K562 (cell line): ENCODE measurements at regions not wholly inside any gene's neighbourhood (a gene's known extent, or its start where the extent isn't known, plus 50 kb on each side); places are given as distances from the start of the nearest gene placed in this dataset.

Source experiments
- ATAC-seq: fragments of 200-7000 bp; cut with Tn5 transposase; 3 replicates; pipeline ENCODE4 v1.9.1; 2020; ENCODE audit warnings: moderate library complexity
- BruUV-seq: library from RNA; stranded (reverse); fragments of 400-500 nt; replicated peaks from 2 replicates; lab custom pipeline; 2021; lab: Mats Ljungman, UMichigan
- CTCF ChIA-PET: fragments of 300-600 bp; formaldehyde crosslinking; extraction: SDS; loops from one replicate; lab custom pipeline; 2021; ENCODE audit warnings: low intra/inter-chr PET ratio; lab: Yijun Ruan, JAX
- POLR2A ChIA-PET: fragments of 300-600, 350-650 bp; sonication (Branson Sonifier 250); formaldehyde crosslinking; extraction: SDS; loops from one replicate; lab custom pipeline; 2021; ENCODE audit warnings: antibody characterized with exemption, inconsistent platforms; lab: Yijun Ruan, JAX
- DNase-seq, 4 experiments: peaks; one replicate each; pipeline versions ENCODE4 v3.0.0 to v3.0.0-alpha.2; 2011 to 2018; ENCODE audit warnings: low spot score in 3 of 4, mixed read lengths in 3 of 4; ENCODE audit errors: extremely low read depth in 1 of 4
- FAIRE-seq: peaks from 2 replicates; lab custom pipeline; 2011; peaks lifted over from hg19 to GRCh38; lab: Jason Lieb, UNC
- H2AFZ ChIP-seq: 2 replicates; pipeline ENCODE4 v1.6.0; 2011; ENCODE audit warnings: low read depth, low read length, control low read depth, inconsistent platforms
- H3K27ac ChIP-seq: fragments of 200-600 bp; 3 replicates; pipeline ENCODE4 v1.8.0; 2011; ENCODE audit warnings: low read depth, mild to moderate bottlenecking, control low read depth, inconsistent platforms, low read length, moderate library complexity, mixed read lengths; ENCODE audit errors: extremely low read depth
- H3K27me3 ChIP-seq, 2 experiments: fragments of 300-600 bp in 1 of 2; 2 replicates in 1 of 2; 3 replicates in 1 of 2; pipeline versions ENCODE4 v1.6.0 to v1.8.0; 2011; ENCODE audit warnings: inconsistent platforms in 2 of 2, low read length in 2 of 2, mild to moderate bottlenecking in 1 of 2, mixed read lengths in 1 of 2, moderate library complexity in 1 of 2; ENCODE audit not compliant: control insufficient read depth in 2 of 2, insufficient read depth in 2 of 2
- H3K36me3 ChIP-seq: fragments of 300-600 bp; 3 replicates; pipeline ENCODE4 v1.8.0; 2011; ENCODE audit warnings: mild to moderate bottlenecking, low read length, inconsistent platforms; ENCODE audit not compliant: control insufficient read depth, insufficient read depth
- H3K4me1 ChIP-seq, 2 experiments: fragments of 200-600 bp in 1 of 2; replicated peaks in 1 of 2; 2 replicates in 1 of 2; 3 replicates in 1 of 2; pipeline versions ENCODE4 v1.5.1 to v1.8.0; 2011; ENCODE audit warnings: inconsistent platforms in 2 of 2, low read length in 2 of 2, mild to moderate bottlenecking in 1 of 2, mixed read lengths in 1 of 2, moderate library complexity in 1 of 2; ENCODE audit not compliant: control insufficient read depth in 2 of 2, insufficient read depth in 2 of 2
- H3K4me2 ChIP-seq: 2 replicates; pipeline ENCODE4 v1.6.1; 2011; ENCODE audit warnings: low read length, control low read depth, inconsistent platforms, mixed read lengths; ENCODE audit not compliant: insufficient read depth
- H3K4me3 ChIP-seq: fragments of 200-600 bp; sonication (generic), shearing (Covaris generic); 2 replicates; pipeline ENCODE4 v1.5.1; 2016; ENCODE audit warnings: control low read depth, inconsistent platforms
- H3K79me2 ChIP-seq: fragments of 200-600 bp; 3 replicates; pipeline ENCODE4 v1.8.0; 2011; ENCODE audit warnings: low read length, inconsistent platforms; ENCODE audit not compliant: control insufficient read depth, insufficient read depth
- H3K9ac ChIP-seq, 2 experiments: 2 replicates each; pipeline versions ENCODE4 v1.6.0 to v1.6.1; 2011; ENCODE audit warnings: low read depth in 2 of 2, low read length in 2 of 2, control low read depth in 1 of 2, inconsistent platforms in 1 of 2, mild to moderate bottlenecking in 1 of 2, mixed read lengths in 1 of 2; ENCODE audit not compliant: insufficient read depth in 1 of 2
- H3K9me1 ChIP-seq: one replicate; pipeline ENCODE4 v1.6.0; 2011; ENCODE audit warnings: inconsistent platforms, mild to moderate bottlenecking, low read length, moderate library complexity; ENCODE audit not compliant: control insufficient read depth, insufficient read depth
- H3K9me3 ChIP-seq: replicated peaks from 2 replicates; pipeline ENCODE4 v1.5.1; 2011; ENCODE audit warnings: low read depth, low read length, inconsistent platforms; ENCODE audit not compliant: control insufficient read depth, insufficient read depth
- H4K20me1 ChIP-seq: replicated peaks from 2 replicates; pipeline ENCODE4 v1.6.1; 2011; ENCODE audit warnings: low read length, inconsistent platforms, mixed read lengths; ENCODE audit not compliant: control insufficient read depth, insufficient read depth
- HNRNPUL1 ChIP-seq: fragments of 200-400 bp; formaldehyde crosslinking; IDR thresholded peaks from 2 replicates; pipeline ENCODE4 v1.6.1; 2017; ENCODE audit warnings: low read length
- NR2C2 ChIP-seq, 2 experiments: fragments of 200-800 bp in 1 of 2; sonication (Bioruptor generic) in 1 of 2; sonication (generic) in 1 of 2; formaldehyde crosslinking in 1 of 2; IDR thresholded peaks; 2 replicates each; pipeline versions ENCODE4 v1.6.1 to v1.8.0; 2016 to 2022; ENCODE audit warnings: mild to moderate bottlenecking in 1 of 2, missing compliant biosample characterization in 1 of 2, missing genetic modification characterization in 1 of 2, missing genetic modification reagents in 1 of 2
- PHB ChIP-seq: fragments of 250-450 bp; sonication (Bioruptor Pico); IDR thresholded peaks from 2 replicates; pipeline ENCODE4 v1.5.0; 2021
- POLR3G ChIP-seq: IDR thresholded peaks from 2 replicates; pipeline ENCODE4 v1.6.1; 2011; ENCODE audit not compliant: insufficient read length, insufficient replicate concordance; ENCODE audit errors: extremely low read depth
- PURB ChIP-seq: sonication (generic); formaldehyde crosslinking; IDR thresholded peaks from 2 replicates; pipeline ENCODE4 v1.9.0; 2021; ENCODE audit warnings: low read depth, mild to moderate bottlenecking, missing genetic modification reagents
- TEAD1 ChIP-seq, 2 experiments: fragments of 450-650 bp in 1 of 2; sonication (generic) in 1 of 2; formaldehyde crosslinking; IDR thresholded peaks; 2 replicates each; pipeline versions ENCODE4 v1.4.0 to v1.8.0; 2020 to 2022; ENCODE audit warnings: mild to moderate bottlenecking in 2 of 2, missing genetic modification reagents in 1 of 2
- ZNF282 ChIP-seq: sonication (generic); formaldehyde crosslinking; IDR thresholded peaks from 2 replicates; pipeline ENCODE4 v1.8.1; 2023; ENCODE audit warnings: missing genetic modification reagents
- WGBS: fragments of 100-300 bp; shearing (Covaris generic); methylation state at CpG from one replicate; pipeline ENCODE4 v1.1.6; 2016; ENCODE audit warnings: low coverage, mixed read lengths; ENCODE audit not compliant: insufficient coverage; ENCODE audit errors: missing lambda C conversion rate; 5-methylcytosine and 5-hydroxymethylcytosine counted together
- in situ Hi-C: fragments of 300-500 bp; cut with MboI; formaldehyde crosslinking; loops from 4 replicates; pipeline ENCODE4 v1.15.0; 2018; ENCODE audit warnings: inconsistent platforms, mixed read lengths
- intact Hi-C: fragments of 100-400 bp; cut with micrococcal nuclease; formaldehyde crosslinking; loops from 2 replicates; pipeline ENCODE4 v1.14.2; 2022
- TF ChIP-seq, protein P1 (sequence below): fragments of 450-650 bp; formaldehyde crosslinking; IDR thresholded peaks from 2 replicates; pipeline ENCODE4 v1.4.0; 2020; ENCODE audit warnings: mild to moderate bottlenecking, moderate library complexity
- TF ChIP-seq, protein P2 (sequence below): fragments of 200-800 bp; sonication (Bioruptor generic); IDR thresholded peaks from 2 replicates; pipeline ENCODE4 v1.6.1; 2016; ENCODE audit warnings: missing genetic modification characterization, missing compliant biosample characterization
- TF ChIP-seq, protein P3 (sequence below), 2 experiments: IDR thresholded peaks in 1 of 2; conservative IDR thresholded peaks in 1 of 2; 2 replicates each; pipeline ENCODE4 v1.6.1; 2016; ENCODE audit warnings: low read depth in 2 of 2, mild to moderate bottlenecking in 1 of 2, missing compliant biosample characterization in 1 of 2, missing genetic modification characterization in 1 of 2, moderate library complexity in 1 of 2

DNA sequence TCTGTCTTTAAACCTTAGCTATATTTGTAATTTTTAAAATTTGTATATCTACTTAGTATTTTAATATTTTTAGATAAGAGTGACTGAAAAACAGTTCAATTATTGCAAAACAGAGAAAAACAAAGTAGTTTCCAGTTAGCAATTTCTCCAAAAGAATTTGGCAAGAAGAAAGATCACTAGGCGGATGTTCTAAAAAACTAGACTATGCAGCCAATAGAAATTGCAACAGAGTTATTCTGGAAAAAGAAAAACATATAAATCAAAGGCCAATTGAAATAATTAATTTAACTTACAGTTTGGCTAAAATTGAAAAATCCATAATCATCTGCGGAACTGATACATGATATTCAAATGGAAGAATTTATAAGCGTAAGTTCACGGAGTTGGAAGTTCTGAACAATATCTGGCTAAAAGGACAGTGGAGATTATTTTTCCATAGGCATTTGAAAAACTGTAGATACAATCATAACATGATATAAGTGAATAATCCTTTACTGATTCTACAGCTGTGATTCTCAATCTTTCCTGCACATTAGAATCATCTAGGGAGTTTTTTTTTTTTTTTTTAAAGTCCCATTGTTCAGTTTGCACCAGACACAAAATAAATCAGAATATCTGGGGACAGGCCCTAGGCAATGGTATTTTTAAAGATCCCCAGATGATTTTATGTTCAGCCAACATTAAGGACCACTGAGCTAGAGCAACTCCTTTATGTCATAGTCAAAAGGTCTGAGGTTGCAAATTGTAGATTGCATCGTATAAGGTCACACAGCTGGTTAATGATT is 605.1 kb upstream of the DAB2 start:
- H3K9me1 ChIP-seq, result no peaks in the 10 kb centered on the region
- no peak for DNase-seq
- H3K36me3 ChIP-seq, result no peaks in the 10 kb centered on the region
- H2AFZ ChIP-seq, result no peak overlapping the region
- H3K27ac ChIP-seq, result no peak overlapping the region
- no peak overlapping the region for H3K9ac ChIP-seq
- in situ Hi-C loops, result no loop called here
- no peaks in the 10 kb centered on the region for H3K4me1 ChIP-seq
- H3K9me3 ChIP-seq, result no peaks in the 10 kb centered on the region
- 2% methylated on average over 5 of the region's 5 CpGs for WGBS
- H3K79me2 ChIP-seq, result no peaks in the 10 kb centered on the region
- FAIRE-seq, result no peak
- ATAC-seq, result no peak
- H4K20me1 ChIP-seq, result no peaks in the 10 kb centered on the region
- H3K4me2 ChIP-seq, result no peak overlapping the region
- BruUV-seq, result no TSS peak
- intact Hi-C loops, result no loop called here
- no peak overlapping the region for H3K4me3 ChIP-seq
- CTCF ChIA-PET, result no interaction called here
- no peaks in the 10 kb centered on the region for H3K27me3 ChIP-seq
- POLR2A ChIA-PET, result no interaction called here
- TF ChIP-seq HNRNPUL1, result no peak
- TF ChIP-seq TEAD1 (CRISPR knock-in tag; IDR thresholded peaks at IDR 0.05), result no peak
- no peak for TF ChIP-seq PHB (CRISPR knock-in tag)
- TF ChIP-seq, protein P1, sequence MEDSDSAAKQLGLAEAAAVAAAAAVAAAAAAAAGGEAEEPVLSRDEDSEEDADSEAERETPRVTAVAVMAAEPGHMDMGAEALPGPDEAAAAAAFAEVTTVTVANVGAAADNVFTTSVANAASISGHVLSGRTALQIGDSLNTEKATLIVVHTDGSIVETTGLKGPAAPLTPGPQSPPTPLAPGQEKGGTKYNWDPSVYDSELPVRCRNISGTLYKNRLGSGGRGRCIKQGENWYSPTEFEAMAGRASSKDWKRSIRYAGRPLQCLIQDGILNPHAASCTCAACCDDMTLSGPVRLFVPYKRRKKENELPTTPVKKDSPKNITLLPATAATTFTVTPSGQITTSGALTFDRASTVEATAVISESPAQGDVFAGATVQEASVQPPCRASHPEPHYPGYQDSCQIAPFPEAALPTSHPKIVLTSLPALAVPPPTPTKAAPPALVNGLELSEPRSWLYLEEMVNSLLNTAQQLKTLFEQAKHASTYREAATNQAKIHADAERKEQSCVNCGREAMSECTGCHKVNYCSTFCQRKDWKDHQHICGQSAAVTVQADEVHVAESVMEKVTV (CRISPR knock-in tag), result no peak
- no peak for TF ChIP-seq NR2C2 (CRISPR knock-in tag; IDR thresholded peaks at IDR 0.05)
- TF ChIP-seq NR2C2 (tag; IDR thresholded peaks at IDR 0.05), result no peak
- TF ChIP-seq, protein P2, sequence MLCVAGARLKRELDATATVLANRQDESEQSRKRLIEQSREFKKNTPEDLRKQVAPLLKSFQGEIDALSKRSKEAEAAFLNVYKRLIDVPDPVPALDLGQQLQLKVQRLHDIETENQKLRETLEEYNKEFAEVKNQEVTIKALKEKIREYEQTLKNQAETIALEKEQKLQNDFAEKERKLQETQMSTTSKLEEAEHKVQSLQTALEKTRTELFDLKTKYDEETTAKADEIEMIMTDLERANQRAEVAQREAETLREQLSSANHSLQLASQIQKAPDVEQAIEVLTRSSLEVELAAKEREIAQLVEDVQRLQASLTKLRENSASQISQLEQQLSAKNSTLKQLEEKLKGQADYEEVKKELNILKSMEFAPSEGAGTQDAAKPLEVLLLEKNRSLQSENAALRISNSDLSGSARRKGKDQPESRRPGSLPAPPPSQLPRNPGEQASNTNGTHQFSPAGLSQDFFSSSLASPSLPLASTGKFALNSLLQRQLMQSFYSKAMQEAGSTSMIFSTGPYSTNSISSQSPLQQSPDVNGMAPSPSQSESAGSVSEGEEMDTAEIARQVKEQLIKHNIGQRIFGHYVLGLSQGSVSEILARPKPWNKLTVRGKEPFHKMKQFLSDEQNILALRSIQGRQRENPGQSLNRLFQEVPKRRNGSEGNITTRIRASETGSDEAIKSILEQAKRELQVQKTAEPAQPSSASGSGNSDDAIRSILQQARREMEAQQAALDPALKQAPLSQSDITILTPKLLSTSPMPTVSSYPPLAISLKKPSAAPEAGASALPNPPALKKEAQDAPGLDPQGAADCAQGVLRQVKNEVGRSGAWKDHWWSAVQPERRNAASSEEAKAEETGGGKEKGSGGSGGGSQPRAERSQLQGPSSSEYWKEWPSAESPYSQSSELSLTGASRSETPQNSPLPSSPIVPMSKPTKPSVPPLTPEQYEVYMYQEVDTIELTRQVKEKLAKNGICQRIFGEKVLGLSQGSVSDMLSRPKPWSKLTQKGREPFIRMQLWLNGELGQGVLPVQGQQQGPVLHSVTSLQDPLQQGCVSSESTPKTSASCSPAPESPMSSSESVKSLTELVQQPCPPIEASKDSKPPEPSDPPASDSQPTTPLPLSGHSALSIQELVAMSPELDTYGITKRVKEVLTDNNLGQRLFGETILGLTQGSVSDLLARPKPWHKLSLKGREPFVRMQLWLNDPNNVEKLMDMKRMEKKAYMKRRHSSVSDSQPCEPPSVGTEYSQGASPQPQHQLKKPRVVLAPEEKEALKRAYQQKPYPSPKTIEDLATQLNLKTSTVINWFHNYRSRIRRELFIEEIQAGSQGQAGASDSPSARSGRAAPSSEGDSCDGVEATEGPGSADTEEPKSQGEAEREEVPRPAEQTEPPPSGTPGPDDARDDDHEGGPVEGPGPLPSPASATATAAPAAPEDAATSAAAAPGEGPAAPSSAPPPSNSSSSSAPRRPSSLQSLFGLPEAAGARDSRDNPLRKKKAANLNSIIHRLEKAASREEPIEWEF, result no peak
- TF ChIP-seq, protein P3, sequence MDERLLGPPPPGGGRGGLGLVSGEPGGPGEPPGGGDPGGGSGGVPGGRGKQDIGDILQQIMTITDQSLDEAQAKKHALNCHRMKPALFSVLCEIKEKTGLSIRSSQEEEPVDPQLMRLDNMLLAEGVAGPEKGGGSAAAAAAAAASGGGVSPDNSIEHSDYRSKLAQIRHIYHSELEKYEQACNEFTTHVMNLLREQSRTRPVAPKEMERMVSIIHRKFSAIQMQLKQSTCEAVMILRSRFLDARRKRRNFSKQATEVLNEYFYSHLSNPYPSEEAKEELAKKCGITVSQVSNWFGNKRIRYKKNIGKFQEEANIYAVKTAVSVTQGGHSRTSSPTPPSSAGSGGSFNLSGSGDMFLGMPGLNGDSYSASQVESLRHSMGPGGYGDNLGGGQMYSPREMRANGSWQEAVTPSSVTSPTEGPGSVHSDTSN (CRISPR knock-in tag; IDR thresholded peaks at IDR 0.05; ENCODE audit: low read depth), result no peak
- TF ChIP-seq, protein P3 (tag; conservative IDR thresholded peaks at IDR 0.05; ENCODE audit: low read depth), result no peak
- no peak for TF ChIP-seq ZNF282 (CRISPR knock-in tag)
- no peak for TF ChIP-seq POLR3G
- TF ChIP-seq PURB (CRISPR knock-in tag), result no peak
